Left hindlimb (tissue), 1 donor: ENCODE measurements at regions not wholly inside any gene's neighbourhood (a gene's known extent, or its start where the extent isn't known, plus 50 kb on each side); places are given as distances from the start of the nearest gene placed in this dataset.

Experiments used
- DNase-seq: peaks from one replicate; pipeline ENCODE4 v3.0.0-alpha.2; 2018

- DNase-seq, result no peak
Observed at GRCh38 chr10:108757946-108758345, 1165.4 kb downstream of the XPNPEP1 start.

GRCh38 chr10:108755646-108756045 lies 1167.7 kb downstream of the XPNPEP1 start:
- DNase-seq, result no peak

- DNase-seq, result no peak
Observed at GRCh38 chr10:108753326-108753725, 1170.0 kb downstream of the XPNPEP1 start.

- no peak for DNase-seq
Observed at GRCh38 chr10:108749042-108749441, 1174.3 kb downstream of the XPNPEP1 start.

GRCh38 chr10:108736111-108736510 lies 1187.2 kb downstream of the XPNPEP1 start:
- no peak for DNase-seq

GRCh38 chr10:108735380-108735779 lies 1187.9 kb downstream of the XPNPEP1 start:
- no peak for DNase-seq

- DNase-seq, result no peak
Observed at GRCh38 chr10:108721874-108722273, 1201.4 kb downstream of the XPNPEP1 start.

- DNase-seq, result no peak
Observed at GRCh38 chr10:108716352-108716751, 1207.0 kb downstream of the XPNPEP1 start.

- DNase-seq, result no peak
Observed at GRCh38 chr10:108709927-108710722, 1213.2 kb downstream of the XPNPEP1 start.

- DNase-seq, result no peak
Observed at GRCh38 chr10:108708363-108708762, 1214.9 kb downstream of the XPNPEP1 start.

- no peak for DNase-seq
Observed at GRCh38 chr10:108696792-108697477, 1226.4 kb downstream of the XPNPEP1 start.

GRCh38 chr10:108691126-108691525 lies 1232.2 kb downstream of the XPNPEP1 start:
- DNase-seq, result no peak

GRCh38 chr10:108690530-108690929 lies 1232.8 kb downstream of the XPNPEP1 start:
- DNase-seq, result no peak

GRCh38 chr10:108689891-108690290 lies 1233.4 kb downstream of the XPNPEP1 start:
- DNase-seq, result no peak

- DNase-seq, result no peak
Observed at GRCh38 chr10:108688314-108688713, 1235.0 kb downstream of the XPNPEP1 start.

GRCh38 chr10:108685863-108686531 lies 1237.3 kb downstream of the XPNPEP1 start:
- DNase-seq, result no peak

- no peak for DNase-seq
Observed at GRCh38 chr10:108684431-108684830, 1238.9 kb downstream of the XPNPEP1 start.

- no peak for DNase-seq
Observed at GRCh38 chr10:108673741-108674140, 1249.6 kb downstream of the XPNPEP1 start.

- no peak for DNase-seq
Observed at GRCh38 chr10:108663587-108663986, 1259.7 kb downstream of the XPNPEP1 start.

- no peak for DNase-seq
Observed at GRCh38 chr10:108662975-108663374, 1260.3 kb downstream of the XPNPEP1 start.

GRCh38 chr10:108655057-108655456 lies 1268.3 kb downstream of the XPNPEP1 start:
- DNase-seq, result no peak

GRCh38 chr10:108653531-108653930 lies 1269.8 kb downstream of the XPNPEP1 start:
- no peak for DNase-seq

GRCh38 chr10:108639010-108639409 lies 1284.3 kb downstream of the XPNPEP1 start:
- DNase-seq, result no peak

GRCh38 chr10:108638225-108638624 lies 1285.1 kb downstream of the XPNPEP1 start:
- no peak for DNase-seq
